ENCODE measurements at regions not wholly inside any gene's neighbourhood (a gene's known extent, or its start where the extent isn't known, plus 50 kb on each side); places are given as distances from the start of the nearest gene placed in this dataset.

DNA sequence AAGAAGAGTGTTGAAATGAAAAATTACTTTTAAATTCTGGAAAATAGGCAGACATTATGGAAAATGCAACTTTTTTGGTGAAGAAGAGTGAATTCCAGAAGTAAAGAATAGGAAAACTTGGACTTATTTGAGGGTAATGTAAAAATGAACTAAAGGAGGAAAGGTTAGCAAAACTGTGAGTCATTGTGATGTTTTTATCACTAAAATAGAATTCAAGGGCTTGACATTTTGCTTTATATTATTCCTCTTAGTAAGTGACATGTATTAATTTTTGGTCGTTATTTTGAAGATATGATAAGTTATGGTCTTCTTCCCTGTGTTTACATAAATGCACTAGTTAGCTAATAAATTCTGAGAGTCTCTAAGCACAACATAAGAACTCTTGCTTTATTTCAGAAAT lies 390.9 kb downstream of the FAT4 start:
- no peaks in the 10 kb centered on the region for H3K36me3 ChIP-seq
- H3K4me3 ChIP-seq: no peak overlapping the region
- TF ChIP-seq, protein P1, sequence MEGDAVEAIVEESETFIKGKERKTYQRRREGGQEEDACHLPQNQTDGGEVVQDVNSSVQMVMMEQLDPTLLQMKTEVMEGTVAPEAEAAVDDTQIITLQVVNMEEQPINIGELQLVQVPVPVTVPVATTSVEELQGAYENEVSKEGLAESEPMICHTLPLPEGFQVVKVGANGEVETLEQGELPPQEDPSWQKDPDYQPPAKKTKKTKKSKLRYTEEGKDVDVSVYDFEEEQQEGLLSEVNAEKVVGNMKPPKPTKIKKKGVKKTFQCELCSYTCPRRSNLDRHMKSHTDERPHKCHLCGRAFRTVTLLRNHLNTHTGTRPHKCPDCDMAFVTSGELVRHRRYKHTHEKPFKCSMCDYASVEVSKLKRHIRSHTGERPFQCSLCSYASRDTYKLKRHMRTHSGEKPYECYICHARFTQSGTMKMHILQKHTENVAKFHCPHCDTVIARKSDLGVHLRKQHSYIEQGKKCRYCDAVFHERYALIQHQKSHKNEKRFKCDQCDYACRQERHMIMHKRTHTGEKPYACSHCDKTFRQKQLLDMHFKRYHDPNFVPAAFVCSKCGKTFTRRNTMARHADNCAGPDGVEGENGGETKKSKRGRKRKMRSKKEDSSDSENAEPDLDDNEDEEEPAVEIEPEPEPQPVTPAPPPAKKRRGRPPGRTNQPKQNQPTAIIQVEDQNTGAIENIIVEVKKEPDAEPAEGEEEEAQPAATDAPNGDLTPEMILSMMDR (IDR thresholded peaks at IDR 0.05): no peak
- TF ChIP-seq POLR2A (IDR thresholded peaks at IDR 0.05): no peak
- TF ChIP-seq EP300 (IDR thresholded peaks at IDR 0.05): no peak
- TF ChIP-seq POLR2AphosphoS5 (IDR thresholded peaks at IDR 0.05): no peak
- 26 to 38% methylated on average over 1 of the region's 1 CpG for WGBS, 2 donors (ENCODE audit: low coverage in 1 of 2)
- no peak overlapping the region for H3K27ac ChIP-seq
- no peak for ATAC-seq
- no peaks in the 10 kb centered on the region for H3K9me3 ChIP-seq
- H3K27me3 ChIP-seq: no peaks in the 10 kb centered on the region
- no peaks in the 10 kb centered on the region for H3K4me1 ChIP-seq

DNA sequence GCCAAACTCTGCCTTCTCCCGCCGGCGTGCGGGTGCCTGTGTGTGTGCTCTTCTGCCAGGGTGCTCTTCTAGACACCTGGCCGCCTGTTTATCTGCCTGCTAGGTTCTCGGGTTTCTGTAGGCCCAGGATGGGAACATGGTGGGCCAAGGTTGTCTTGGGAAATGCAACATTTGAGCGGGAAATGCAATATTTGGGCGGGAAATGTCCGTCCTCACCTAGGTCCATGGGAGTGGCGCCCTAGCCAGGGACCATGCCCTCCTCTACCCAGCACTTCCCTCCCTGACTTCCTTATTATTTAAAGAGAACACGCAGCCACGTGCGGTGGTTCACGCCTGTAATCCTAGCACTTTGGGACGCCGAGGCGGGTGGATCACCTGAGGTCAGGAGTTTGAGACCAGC lies 392.6 kb downstream of the FAT4 start:
- no peak for TF ChIP-seq POLR2AphosphoS5 (IDR thresholded peaks at IDR 0.05)
- TF ChIP-seq, protein P1 (IDR thresholded peaks at IDR 0.05): no peak
- no peak for TF ChIP-seq EP300 (IDR thresholded peaks at IDR 0.05)
- no peak for TF ChIP-seq POLR2A (IDR thresholded peaks at IDR 0.05)
- no peaks in the 10 kb centered on the region for H3K9me3 ChIP-seq
- WGBS, 2 donors (ENCODE audit: low coverage in 1 of 2): 100% methylated on average over 3 to 6 of the region's 17 CpGs
- H3K4me1 ChIP-seq: no peaks in the 10 kb centered on the region
- no peaks in the 10 kb centered on the region for H3K27me3 ChIP-seq
- no peak overlapping the region for H3K27ac ChIP-seq
- ATAC-seq: no peak
- no peaks in the 10 kb centered on the region for H3K36me3 ChIP-seq
- no peak overlapping the region for H3K4me3 ChIP-seq

DNA sequence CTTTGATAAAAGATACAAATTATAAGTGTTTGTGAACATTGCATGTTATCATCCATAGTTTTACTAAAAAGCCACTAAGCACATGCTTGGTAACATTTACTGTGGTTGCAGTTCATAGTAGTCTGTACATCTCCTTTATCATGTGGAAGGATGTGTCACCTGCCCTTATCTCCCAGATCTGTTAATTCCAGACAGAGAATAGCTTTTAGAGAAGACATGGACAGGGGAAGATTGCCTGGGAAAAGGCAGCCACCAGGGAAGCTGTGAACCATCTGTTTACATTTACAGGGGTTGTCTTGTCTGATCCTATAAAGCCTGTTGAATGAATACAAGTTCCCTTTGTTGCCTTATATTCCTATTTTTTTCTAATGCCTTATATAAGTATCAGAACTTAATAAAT lies 396.0 kb downstream of the FAT4 start:
- no peaks in the 10 kb centered on the region for H3K36me3 ChIP-seq
- H3K4me1 ChIP-seq: no peaks in the 10 kb centered on the region
- H3K27ac ChIP-seq: no peak overlapping the region
- TF ChIP-seq POLR2A (IDR thresholded peaks at IDR 0.05) (no peak), POLR2AphosphoS5 (IDR thresholded peaks at IDR 0.05) (no peak), EP300 (IDR thresholded peaks at IDR 0.05) (no peak)
- TF ChIP-seq, protein P1 (IDR thresholded peaks at IDR 0.05): no peak
- H3K9me3 ChIP-seq: no peaks in the 10 kb centered on the region
- no peak for ATAC-seq
- no peaks in the 10 kb centered on the region for H3K27me3 ChIP-seq
- no peak overlapping the region for H3K4me3 ChIP-seq

DNA sequence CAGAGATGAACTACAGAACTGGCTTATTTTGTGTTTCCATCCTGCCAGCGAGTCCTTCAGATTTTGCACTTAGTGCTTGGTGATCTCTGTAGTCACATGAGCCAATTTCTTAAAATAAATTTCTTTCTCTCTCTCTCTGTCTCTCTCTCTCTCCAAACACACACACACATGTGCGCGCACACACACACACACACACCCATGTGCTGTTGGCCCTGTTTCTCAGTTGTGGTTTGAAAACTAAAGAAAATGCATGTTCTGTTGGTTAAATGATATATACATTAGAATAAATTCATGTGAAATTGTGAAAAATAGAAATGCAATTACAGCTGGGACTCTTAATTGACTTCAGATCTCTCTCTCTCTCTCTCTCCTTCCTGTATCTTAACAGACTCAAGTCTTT lies 399.3 kb downstream of the FAT4 start:
- no peak overlapping the region for H3K4me3 ChIP-seq
- no peak for ATAC-seq
- TF ChIP-seq POLR2A (IDR thresholded peaks at IDR 0.05) (no peak), POLR2AphosphoS5 (IDR thresholded peaks at IDR 0.05) (no peak), EP300 (IDR thresholded peaks at IDR 0.05) (no peak)
- TF ChIP-seq, protein P1 (IDR thresholded peaks at IDR 0.05): no peak
- no peaks in the 10 kb centered on the region for H3K36me3 ChIP-seq
- no peaks in the 10 kb centered on the region for H3K9me3 ChIP-seq
- no peaks in the 10 kb centered on the region for H3K4me1 ChIP-seq
- H3K27me3 ChIP-seq: no peaks in the 10 kb centered on the region
- H3K27ac ChIP-seq: no peak overlapping the region
- 89 to 91% methylated on average over 1 to 2 of the region's 3 CpGs for WGBS, 2 donors (ENCODE audit: low coverage in 1 of 2)

DNA sequence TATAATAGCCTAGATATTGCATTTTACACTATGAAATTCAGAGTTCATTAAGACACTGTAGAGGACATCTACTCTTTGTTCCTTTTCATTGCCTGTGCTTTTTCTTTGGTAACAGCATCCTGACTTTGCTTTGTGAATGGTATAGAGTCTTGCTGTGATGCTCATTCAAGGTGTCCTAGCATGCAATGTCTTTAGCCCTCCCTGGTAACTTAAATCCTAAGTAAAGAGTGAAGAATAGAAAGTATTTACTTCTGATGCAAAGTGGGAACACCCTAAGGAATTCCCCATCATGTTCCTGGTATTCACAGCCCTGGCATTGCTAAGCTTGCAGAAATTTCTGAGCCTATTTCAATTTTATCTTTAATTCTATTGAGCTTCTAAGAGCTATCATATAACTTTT lies 400.1 kb downstream of the FAT4 start:
- no peaks in the 10 kb centered on the region for H3K4me1 ChIP-seq
- no peaks in the 10 kb centered on the region for H3K36me3 ChIP-seq
- H3K9me3 ChIP-seq: no peaks in the 10 kb centered on the region
- no peak overlapping the region for H3K4me3 ChIP-seq
- H3K27ac ChIP-seq: no peak overlapping the region
- no peaks in the 10 kb centered on the region for H3K27me3 ChIP-seq
- TF ChIP-seq POLR2AphosphoS5 (IDR thresholded peaks at IDR 0.05) (no peak), EP300 (IDR thresholded peaks at IDR 0.05) (no peak), POLR2A (IDR thresholded peaks at IDR 0.05) (no peak)
- TF ChIP-seq, protein P1 (IDR thresholded peaks at IDR 0.05): no peak
- ATAC-seq: no peak
